ENCODE measurements at regions not wholly inside any gene's neighbourhood (a gene's known extent, or its start where the extent isn't known, plus 50 kb on each side); places are given as distances from the start of the nearest gene placed in this dataset.

DNA sequence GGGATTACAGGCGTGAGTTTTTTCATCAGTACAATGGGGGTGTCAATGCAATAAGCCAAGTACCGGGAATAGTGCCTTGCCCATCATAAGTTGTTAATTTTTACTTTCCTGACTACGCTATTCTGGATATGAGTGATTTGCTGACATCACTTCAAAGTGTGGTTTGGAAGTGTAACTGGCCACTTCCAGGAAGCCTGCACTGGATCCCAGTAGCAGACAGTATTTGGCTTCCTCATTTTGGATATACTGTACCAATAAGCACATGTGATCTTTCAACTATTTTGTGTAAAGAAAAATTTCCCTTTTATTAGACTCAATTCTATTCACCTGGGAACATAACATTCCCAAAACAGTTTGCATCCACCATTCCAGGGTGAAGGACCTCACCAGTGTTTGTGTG, 417.7 kb upstream of the KLF4 start:
- CTCF ChIA-PET, result no interaction called here
- no peaks in the 10 kb centered on the region for H3K36me3 Mint-ChIP-seq
- WGBS (ENCODE audit: insufficient coverage), result 80% methylated on average over 2 of the region's 3 CpGs
- ATAC-seq (replicated peaks in 1 of 4) (no peak), DNase-seq (no peak)
- H3K27me3 Mint-ChIP-seq, result no peaks in the 10 kb centered on the region
- POLR2A ChIA-PET, result no interaction called here
- Histone ChIP-seq H3K9me3 (no peaks in the 10 kb centered on the region), H3K27me3 (replicated peaks in 1 of 2; ENCODE audit: control insufficient read depth in 2 of 2, extremely low read depth in 1 of 2, insufficient read depth in 2 of 2, low read length in 1 of 2) (no peaks in the 10 kb centered on the region), H3K36me3 (ENCODE audit: control insufficient read depth in 2 of 2, extremely low read depth in 1 of 2, insufficient read depth in 1 of 2, low read length in 1 of 2) (no peaks in the 10 kb centered on the region), H3K4me3 (ENCODE audit: control insufficient read depth in 1 of 2, extremely low read depth in 1 of 2, low read length in 1 of 2) (no peak overlapping the region), H3K27ac (ENCODE audit: low read length) (no peak overlapping the region), H3K4me1 (ENCODE audit: control insufficient read depth in 1 of 2, extremely low read depth in 1 of 2, insufficient read depth in 2 of 2, low read length in 2 of 2) (no peaks in the 10 kb centered on the region)
- peaks cover 0 to 1% (median 0%) of the 10 kb centered on the region in 3 donors for H3K4me1 Mint-ChIP-seq
- no peak overlapping the region for H3K27ac Mint-ChIP-seq
- peaks cover 2 to 12% (median 9%) of the 10 kb centered on the region in 3 donors for H3K9me3 Mint-ChIP-seq
- H3K4me3 Mint-ChIP-seq, result no peak overlapping the region

DNA sequence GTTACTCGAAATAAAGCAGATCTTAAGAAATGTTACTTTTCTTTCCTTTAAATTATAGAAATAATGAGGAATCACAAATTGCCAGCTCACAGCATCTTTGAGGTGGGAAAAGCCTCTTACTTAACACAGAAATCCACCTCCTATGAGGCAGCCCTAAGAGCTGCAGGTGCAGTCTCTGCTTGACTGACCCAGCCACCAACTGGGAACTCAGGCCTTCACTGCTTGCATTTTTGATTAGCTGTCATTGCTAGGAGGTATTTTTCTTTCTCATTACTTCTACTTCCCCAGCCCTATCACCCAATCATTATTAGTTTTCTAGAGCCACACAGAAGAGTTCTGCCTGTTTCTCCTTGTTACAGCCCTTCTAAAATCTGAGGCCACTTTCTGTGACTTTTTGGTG, 416.5 kb upstream of the KLF4 start:
- POLR2A ChIA-PET, result no interaction called here
- Mint-ChIP-seq H3K9me3 (peaks cover 2 to 13% (median 9%) of the 10 kb centered on the region in 3 donors), H3K36me3 (no peaks in the 10 kb centered on the region), H3K4me3 (no peak overlapping the region), H3K27ac (no peak overlapping the region), H3K27me3 (no peaks in the 10 kb centered on the region), H3K4me1 (peaks cover 0 to 1% (median 0%) of the 10 kb centered on the region in 3 donors)
- H3K4me1 ChIP-seq (ENCODE audit: control insufficient read depth in 1 of 2, extremely low read depth in 1 of 2, insufficient read depth in 2 of 2, low read length in 2 of 2), result no peaks in the 10 kb centered on the region
- H3K4me3 ChIP-seq (ENCODE audit: control insufficient read depth in 1 of 2, extremely low read depth in 1 of 2, low read length in 1 of 2), result no peak overlapping the region
- DNase-seq (no peak), ATAC-seq (replicated peaks in 1 of 4) (no peak)
- no CpG with 5 or more reads among the region's 1 CpG for WGBS (ENCODE audit: insufficient coverage)
- no peaks in the 10 kb centered on the region for H3K36me3 ChIP-seq (ENCODE audit: control insufficient read depth in 2 of 2, extremely low read depth in 1 of 2, insufficient read depth in 1 of 2, low read length in 1 of 2)
- no peak overlapping the region for H3K27ac ChIP-seq (ENCODE audit: low read length)
- CTCF ChIA-PET, result no interaction called here
- no peaks in the 10 kb centered on the region for H3K9me3 ChIP-seq
- no peaks in the 10 kb centered on the region for H3K27me3 ChIP-seq (replicated peaks in 1 of 2; ENCODE audit: control insufficient read depth in 2 of 2, extremely low read depth in 1 of 2, insufficient read depth in 2 of 2, low read length in 1 of 2)

DNA sequence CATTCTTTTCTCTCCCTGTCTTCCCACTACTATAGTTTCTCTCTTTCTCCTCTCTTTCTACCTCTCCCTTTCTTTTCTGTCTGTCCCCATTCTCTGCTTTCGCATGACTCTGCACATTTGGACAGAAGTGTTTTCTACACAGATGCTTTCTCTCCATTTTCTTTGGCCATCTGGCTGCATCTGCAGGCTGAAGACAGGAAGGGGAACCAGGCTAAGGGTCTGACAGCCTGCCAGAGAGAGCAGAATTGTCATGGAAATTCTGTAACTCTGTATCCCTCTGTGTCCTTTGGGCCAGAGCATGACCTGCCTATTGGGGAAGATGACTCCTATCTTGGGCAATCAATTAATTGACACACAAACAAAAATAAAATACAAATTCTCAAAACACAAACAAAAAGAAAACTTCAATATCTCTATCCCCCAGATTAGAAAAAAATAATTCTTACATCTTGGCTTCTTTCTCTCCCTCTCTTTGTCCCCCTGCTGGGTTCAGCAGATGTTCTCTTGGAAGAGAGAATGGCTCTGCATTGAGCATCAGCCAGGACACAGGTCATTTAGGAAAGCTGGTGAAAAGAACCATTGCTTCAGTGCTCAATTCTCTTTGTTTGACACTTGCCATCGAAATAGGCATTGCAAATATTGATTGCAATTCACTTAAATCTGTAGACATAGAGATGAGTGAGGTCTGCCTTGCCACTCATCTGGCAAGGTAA, 415.9 kb upstream of the KLF4 start:
- Histone ChIP-seq H3K4me3 (ENCODE audit: control insufficient read depth in 1 of 2, extremely low read depth in 1 of 2, low read length in 1 of 2) (no peak overlapping the region), H3K4me1 (ENCODE audit: control insufficient read depth in 1 of 2, extremely low read depth in 1 of 2, insufficient read depth in 2 of 2, low read length in 2 of 2) (no peaks in the 10 kb centered on the region), H3K27me3 (replicated peaks in 1 of 2; ENCODE audit: control insufficient read depth in 2 of 2, extremely low read depth in 1 of 2, insufficient read depth in 2 of 2, low read length in 1 of 2) (no peaks in the 10 kb centered on the region), H3K27ac (ENCODE audit: low read length) (no peak overlapping the region), H3K36me3 (ENCODE audit: control insufficient read depth in 2 of 2, extremely low read depth in 1 of 2, insufficient read depth in 1 of 2, low read length in 1 of 2) (no peaks in the 10 kb centered on the region), H3K9me3 (no peaks in the 10 kb centered on the region)
- ATAC-seq (replicated peaks in 1 of 4) (no peak), DNase-seq (no peak)
- no peaks in the 10 kb centered on the region for H3K36me3 Mint-ChIP-seq
- peaks cover 2 to 13% (median 9%) of the 10 kb centered on the region in 3 donors for H3K9me3 Mint-ChIP-seq
- CTCF ChIA-PET, result no interaction called here
- no CpG with 5 or more reads among the region's 2 CpGs for WGBS (ENCODE audit: insufficient coverage)
- POLR2A ChIA-PET, result no interaction called here
- H3K27me3 Mint-ChIP-seq, result no peaks in the 10 kb centered on the region
- no peak overlapping the region for H3K27ac Mint-ChIP-seq
- peaks cover 0 to 1% (median 0%) of the 10 kb centered on the region in 3 donors for H3K4me1 Mint-ChIP-seq
- no peak overlapping the region for H3K4me3 Mint-ChIP-seq

DNA sequence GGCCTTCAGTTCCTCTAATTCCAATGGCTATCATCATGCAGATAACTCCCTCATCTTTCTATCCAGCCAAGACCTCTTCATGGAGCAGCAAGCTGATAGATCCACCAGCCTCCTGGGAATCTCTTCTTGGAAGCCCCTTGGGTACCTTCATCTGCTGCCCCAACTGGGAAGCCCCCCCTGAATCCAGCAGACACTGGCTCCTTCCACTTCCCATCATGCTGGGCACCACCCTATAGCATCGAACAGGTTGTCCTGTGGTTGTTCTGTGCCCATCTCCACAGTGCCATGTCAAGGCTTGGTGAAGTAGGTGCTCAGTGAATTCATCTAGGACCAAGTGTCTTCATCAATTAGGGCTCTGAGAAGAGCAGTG, 410.4 kb upstream of the KLF4 start:
- ATAC-seq (replicated peaks in 1 of 4), result no peak
- ChIA-PET POLR2A (no interaction called here), CTCF (no interaction called here)

DNA sequence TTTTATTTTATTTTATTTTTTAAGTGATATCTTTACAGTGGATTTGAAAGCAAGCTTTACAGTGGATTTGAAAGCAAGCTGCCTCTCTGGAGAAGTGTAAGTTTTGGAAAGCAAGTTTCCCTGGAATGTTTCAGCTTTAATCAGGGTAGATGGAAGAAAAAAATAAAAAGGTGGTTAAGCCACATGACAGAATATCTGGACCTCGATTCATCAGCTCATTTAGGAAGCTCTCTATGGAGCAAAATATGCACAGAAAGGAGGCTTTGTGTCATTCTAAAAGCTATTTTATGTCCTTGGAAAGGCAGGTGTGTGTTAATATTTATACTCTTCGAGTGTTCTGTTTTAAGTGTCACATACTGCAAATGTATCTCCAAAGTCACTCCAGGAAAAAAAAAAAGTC, 409.2 kb upstream of the KLF4 start:
- no peaks in the 10 kb centered on the region for H3K27me3 ChIP-seq (replicated peaks in 1 of 2; ENCODE audit: control insufficient read depth in 2 of 2, extremely low read depth in 1 of 2, insufficient read depth in 2 of 2, low read length in 1 of 2)
- ChIA-PET POLR2A (no interaction called here), CTCF (no interaction called here)
- DNase-seq (no peak), ATAC-seq (replicated peaks in 1 of 4) (no peak)
- H3K36me3 Mint-ChIP-seq, result no peaks in the 10 kb centered on the region
- H3K36me3 ChIP-seq (ENCODE audit: control insufficient read depth in 2 of 2, extremely low read depth in 1 of 2, insufficient read depth in 1 of 2, low read length in 1 of 2), result no peaks in the 10 kb centered on the region
- no peak overlapping the region for H3K27ac Mint-ChIP-seq
- no peaks in the 10 kb centered on the region for H3K4me1 ChIP-seq (ENCODE audit: control insufficient read depth in 1 of 2, extremely low read depth in 1 of 2, insufficient read depth in 2 of 2, low read length in 2 of 2)
- H3K9me3 ChIP-seq, result no peaks in the 10 kb centered on the region
- no peak overlapping the region for H3K4me3 Mint-ChIP-seq
- no peak overlapping the region for H3K4me3 ChIP-seq (ENCODE audit: control insufficient read depth in 1 of 2, extremely low read depth in 1 of 2, low read length in 1 of 2)
- peaks cover 0 to 4% of the 10 kb centered on the region in 2 donors for H3K27me3 Mint-ChIP-seq
- H3K27ac ChIP-seq (ENCODE audit: low read length), result no peak overlapping the region
- H3K4me1 Mint-ChIP-seq, result no peaks in the 10 kb centered on the region
- 33% methylated on average over 1 of the region's 2 CpGs for WGBS (ENCODE audit: insufficient coverage)
- H3K9me3 Mint-ChIP-seq, result peaks cover 0 to 15% (median 8%) of the 10 kb centered on the region in 3 donors

More for the DNA sequence above, 410.4 kb upstream of the KLF4 start:
- DNase-seq, result no peak
- no peaks in the 10 kb centered on the region for H3K36me3 ChIP-seq (ENCODE audit: control insufficient read depth in 2 of 2, extremely low read depth in 1 of 2, insufficient read depth in 1 of 2, low read length in 1 of 2)
- no peak overlapping the region for H3K4me3 ChIP-seq (ENCODE audit: control insufficient read depth in 1 of 2, extremely low read depth in 1 of 2, low read length in 1 of 2)
- no peaks in the 10 kb centered on the region for H3K36me3 Mint-ChIP-seq
- peaks cover 0 to 4% of the 10 kb centered on the region in 2 donors for H3K27me3 Mint-ChIP-seq
- no peaks in the 10 kb centered on the region for H3K27me3 ChIP-seq (replicated peaks in 1 of 2; ENCODE audit: control insufficient read depth in 2 of 2, extremely low read depth in 1 of 2, insufficient read depth in 2 of 2, low read length in 1 of 2)
- no peaks in the 10 kb centered on the region for H3K4me1 ChIP-seq (ENCODE audit: control insufficient read depth in 1 of 2, extremely low read depth in 1 of 2, insufficient read depth in 2 of 2, low read length in 2 of 2)
- no peak overlapping the region for H3K27ac ChIP-seq (ENCODE audit: low read length)
- H3K4me1 Mint-ChIP-seq, result no peaks in the 10 kb centered on the region
- H3K9me3 Mint-ChIP-seq, result peaks cover 0 to 10% (median 9%) of the 10 kb centered on the region in 3 donors
- no peaks in the 10 kb centered on the region for H3K9me3 ChIP-seq
- H3K27ac Mint-ChIP-seq, result no peak overlapping the region
- H3K4me3 Mint-ChIP-seq, result no peak overlapping the region
- no CpG with 5 or more reads among the region's 1 CpG for WGBS (ENCODE audit: insufficient coverage)

DNA sequence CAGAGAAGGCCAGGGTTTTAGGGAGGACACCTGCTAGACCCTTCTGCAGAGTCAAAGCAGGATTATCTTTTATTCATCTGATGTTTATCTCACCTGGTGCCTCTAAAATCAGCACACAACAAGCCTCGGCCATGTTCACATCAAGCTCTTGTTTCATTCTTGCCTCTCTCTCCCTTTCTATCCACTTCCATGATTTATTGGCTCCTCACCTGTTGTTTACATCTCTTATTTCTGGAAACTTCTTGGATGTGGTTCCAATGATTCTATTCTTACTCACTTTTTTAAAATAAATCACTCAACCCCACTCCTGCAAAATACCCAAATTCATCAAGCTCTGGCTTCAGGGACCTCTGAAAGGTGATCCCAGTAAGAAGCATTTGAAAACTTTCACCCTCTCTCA, 407.0 kb upstream of the KLF4 start:
- Mint-ChIP-seq H3K9me3 (peaks cover 4 to 16% (median 4%) of the 10 kb centered on the region in 3 donors), H3K36me3 (no peaks in the 10 kb centered on the region), H3K4me1 (no peaks in the 10 kb centered on the region), H3K4me3 (no peak overlapping the region), H3K27me3 (peaks cover 0 to 4% of the 10 kb centered on the region in 2 donors), H3K27ac (no peak overlapping the region)
- DNase-seq (no peak), ATAC-seq (replicated peaks in 1 of 4) (no peak)
- H3K4me1 ChIP-seq (ENCODE audit: control insufficient read depth in 1 of 2, extremely low read depth in 1 of 2, insufficient read depth in 2 of 2, low read length in 2 of 2), result no peaks in the 10 kb centered on the region
- H3K4me3 ChIP-seq (ENCODE audit: control insufficient read depth in 1 of 2, extremely low read depth in 1 of 2, low read length in 1 of 2), result no peak overlapping the region
- no peaks in the 10 kb centered on the region for H3K36me3 ChIP-seq (ENCODE audit: control insufficient read depth in 2 of 2, extremely low read depth in 1 of 2, insufficient read depth in 1 of 2, low read length in 1 of 2)
- POLR2A ChIA-PET, result no interaction called here
- WGBS (ENCODE audit: insufficient coverage), result 83% methylated on average over 1 of the region's 1 CpG
- no peaks in the 10 kb centered on the region for H3K27me3 ChIP-seq (replicated peaks in 1 of 2; ENCODE audit: control insufficient read depth in 2 of 2, extremely low read depth in 1 of 2, insufficient read depth in 2 of 2, low read length in 1 of 2)
- CTCF ChIA-PET, result no interaction called here
- no peaks in the 10 kb centered on the region for H3K9me3 ChIP-seq
- H3K27ac ChIP-seq (ENCODE audit: low read length), result no peak overlapping the region

DNA sequence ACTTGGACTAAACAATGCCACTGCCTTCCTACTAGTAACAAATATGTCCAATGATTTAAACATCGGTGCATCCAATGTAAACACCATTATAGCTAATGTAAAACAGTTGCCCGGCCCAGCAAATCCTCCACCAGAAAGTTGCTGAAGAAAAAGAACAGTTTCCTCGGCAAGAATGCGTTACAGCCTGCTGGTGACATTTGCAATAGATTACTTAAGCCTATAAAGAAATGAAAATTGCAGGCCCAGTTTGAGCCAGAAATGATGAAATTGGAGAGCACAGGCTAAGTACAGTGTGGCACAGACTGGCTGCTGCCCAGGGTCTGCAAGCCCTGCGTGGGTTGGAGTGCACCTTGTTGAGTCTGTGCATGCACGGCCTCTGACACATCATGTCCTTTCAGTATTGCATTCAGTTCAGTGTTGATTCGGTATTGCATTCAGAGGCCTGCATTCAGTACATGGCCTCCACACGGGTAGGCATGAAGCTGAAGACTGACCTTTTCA, 406.0 kb upstream of the KLF4 start:
- ATAC-seq (replicated peaks in 1 of 4) (no peak), DNase-seq (no peak)
- POLR2A ChIA-PET, result no interaction called here
- Mint-ChIP-seq H3K9me3 (peaks cover 4 to 16% (median 7%) of the 10 kb centered on the region in 3 donors), H3K36me3 (no peaks in the 10 kb centered on the region), H3K4me1 (no peaks in the 10 kb centered on the region), H3K27ac (no peak overlapping the region), H3K4me3 (no peak overlapping the region), H3K27me3 (peaks cover 0 to 4% of the 10 kb centered on the region in 2 donors)
- Histone ChIP-seq H3K9me3 (no peaks in the 10 kb centered on the region), H3K4me3 (ENCODE audit: control insufficient read depth in 1 of 2, extremely low read depth in 1 of 2, low read length in 1 of 2) (no peak overlapping the region), H3K36me3 (ENCODE audit: control insufficient read depth in 2 of 2, extremely low read depth in 1 of 2, insufficient read depth in 1 of 2, low read length in 1 of 2) (no peaks in the 10 kb centered on the region), H3K4me1 (ENCODE audit: control insufficient read depth in 1 of 2, extremely low read depth in 1 of 2, insufficient read depth in 2 of 2, low read length in 2 of 2) (no peaks in the 10 kb centered on the region), H3K27me3 (replicated peaks in 1 of 2; ENCODE audit: control insufficient read depth in 2 of 2, extremely low read depth in 1 of 2, insufficient read depth in 2 of 2, low read length in 1 of 2) (no peaks in the 10 kb centered on the region), H3K27ac (ENCODE audit: low read length) (no peak overlapping the region)
- 59% methylated on average over 3 of the region's 8 CpGs for WGBS (ENCODE audit: insufficient coverage)
- CTCF ChIA-PET, result no interaction called here
